Stimulated activated CD8-positive, alpha-beta memory T cell treated with anti-CD3 and anti-CD28 coated beads, Interleukin-15, amount 100 ng/mL, for 48 hours (primary cell): ENCODE measurements at regions not wholly inside any gene's neighbourhood (a gene's known extent, or its start where the extent isn't known, plus 50 kb on each side); places are given as distances from the start of the nearest gene placed in this dataset.

Experiments
- DNase-seq, 2 donors: peaks; one replicate each; pipeline ENCODE4 v3.0.0-alpha.2; 2020; ENCODE audit warnings: low read depth in 2 of 2

GRCh38 chr1:60196026-60196425 is 122.5 kb upstream of the C1orf87 start:
- no peak for DNase-seq

DNA sequence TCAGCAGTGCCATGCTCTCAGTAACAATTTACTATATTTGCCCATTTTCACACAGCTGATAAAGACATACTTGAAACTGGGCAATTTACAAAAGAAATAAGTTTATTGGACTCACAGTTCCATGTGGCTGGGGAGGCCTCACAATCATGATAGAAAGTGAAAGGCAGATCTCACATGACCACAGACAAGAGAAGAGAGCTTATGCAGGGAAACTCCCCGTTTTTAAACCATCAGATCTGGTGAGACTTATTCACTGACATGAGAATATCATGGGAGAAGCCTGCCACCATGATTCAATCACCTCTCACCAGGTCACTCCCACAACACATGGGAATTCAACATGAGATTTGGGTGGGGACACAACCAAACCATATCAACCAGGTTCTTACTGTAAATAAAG is 112.1 kb upstream of the C1orf87 start:
- no peak for DNase-seq

DNA sequence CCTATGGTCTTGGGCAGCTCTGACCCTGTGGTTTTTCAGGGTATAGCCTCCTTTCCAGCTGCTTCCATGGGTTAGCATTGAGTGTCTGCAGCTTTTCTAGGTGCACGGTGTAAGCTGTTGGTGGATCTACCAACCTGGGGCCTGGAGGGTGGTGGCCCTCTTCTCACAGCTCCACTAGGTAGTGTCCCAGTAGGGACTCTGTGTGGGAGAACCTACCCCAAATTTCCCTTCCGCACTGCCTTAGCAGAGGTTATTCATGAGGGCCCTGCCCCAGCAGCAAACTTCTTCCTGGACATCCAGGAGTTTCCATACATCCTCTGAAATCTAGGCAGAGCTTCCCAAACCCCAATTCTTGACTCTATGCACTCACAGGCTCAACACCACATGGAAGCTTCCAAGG is 111.0 kb upstream of the C1orf87 start:
- no peak for DNase-seq

GRCh38 chr1:60173729-60174505 is 100.3 kb upstream of the C1orf87 start:
- DNase-seq = no peak

- no peak for DNase-seq
Measured at GRCh38 chr1:60173006-60173405, 99.4 kb upstream of the C1orf87 start.

- DNase-seq = no peak
Measured at GRCh38 chr1:60171801-60172200, 98.2 kb upstream of the C1orf87 start.

GRCh38 chr1:60170709-60171108 is 97.1 kb upstream of the C1orf87 start:
- DNase-seq = no peak

DNA sequence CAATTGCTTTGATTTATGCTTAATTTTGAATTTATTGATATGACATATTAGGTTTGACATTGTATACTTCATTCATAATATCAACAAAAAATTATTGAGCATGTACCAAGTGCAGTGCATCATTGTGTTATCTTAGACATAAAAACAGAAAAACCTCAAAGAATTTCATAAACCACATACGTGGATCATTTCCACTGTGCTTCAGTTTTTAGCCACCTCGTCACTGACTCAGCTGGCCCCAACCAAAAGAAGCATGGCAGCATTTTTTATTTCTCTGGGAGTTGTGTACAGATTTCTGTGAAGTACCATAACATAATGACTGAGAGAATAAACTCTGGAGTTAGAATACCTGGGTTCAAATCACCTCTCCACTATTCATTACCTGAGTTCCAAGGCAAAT is 95.6 kb upstream of the C1orf87 start:
- no peak for DNase-seq

GRCh38 chr1:60162936-60163335 is 89.4 kb upstream of the C1orf87 start:
- no peak for DNase-seq

GRCh38 chr1:60160141-60160540 is 86.6 kb upstream of the C1orf87 start:
- no peak for DNase-seq

- no peak for DNase-seq
Measured at GRCh38 chr1:60156371-60156770, 82.8 kb upstream of the C1orf87 start.

DNA sequence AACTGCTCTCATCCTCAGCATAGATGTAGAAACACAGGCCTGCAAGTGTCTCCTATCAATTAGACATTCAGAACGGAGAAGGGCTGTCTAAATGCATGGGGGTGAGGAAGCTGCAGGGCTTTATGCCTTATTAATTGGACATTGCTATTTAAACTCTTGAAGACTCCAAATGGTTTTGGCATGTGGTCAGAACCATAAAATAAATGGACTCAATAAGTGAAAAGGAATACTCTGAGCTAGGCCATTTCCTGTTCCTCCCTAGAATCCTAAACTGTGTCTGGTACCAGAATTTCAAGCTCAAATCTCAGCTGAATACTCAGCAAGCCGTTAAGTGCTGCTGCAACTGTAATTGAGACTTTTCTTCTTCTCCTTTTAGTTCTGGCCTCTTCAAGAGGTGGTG is 80.4 kb upstream of the C1orf87 start:
- DNase-seq = no peak

- no peak for DNase-seq
Measured at GRCh38 chr1:60152891-60153290, 79.3 kb upstream of the C1orf87 start.

DNA sequence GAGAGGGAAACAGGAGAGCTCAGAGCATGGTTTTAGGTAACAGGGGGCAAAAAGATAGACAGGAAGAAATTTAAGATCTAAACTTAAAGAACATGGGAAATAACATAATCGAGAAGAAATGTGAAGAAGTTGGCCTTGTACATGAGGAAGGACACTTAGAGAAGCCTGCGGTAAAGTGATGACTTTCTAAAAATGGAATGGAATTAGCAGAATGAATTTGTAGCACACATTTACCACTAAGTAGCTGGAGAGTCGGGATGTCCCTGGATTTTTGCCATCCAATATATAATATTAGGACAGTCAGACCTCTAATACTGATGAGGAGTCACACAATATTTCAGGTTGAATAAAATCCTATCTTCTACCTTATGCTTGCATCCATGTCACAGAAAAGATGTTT is 77.7 kb upstream of the C1orf87 start:
- DNase-seq = no peak

DNA sequence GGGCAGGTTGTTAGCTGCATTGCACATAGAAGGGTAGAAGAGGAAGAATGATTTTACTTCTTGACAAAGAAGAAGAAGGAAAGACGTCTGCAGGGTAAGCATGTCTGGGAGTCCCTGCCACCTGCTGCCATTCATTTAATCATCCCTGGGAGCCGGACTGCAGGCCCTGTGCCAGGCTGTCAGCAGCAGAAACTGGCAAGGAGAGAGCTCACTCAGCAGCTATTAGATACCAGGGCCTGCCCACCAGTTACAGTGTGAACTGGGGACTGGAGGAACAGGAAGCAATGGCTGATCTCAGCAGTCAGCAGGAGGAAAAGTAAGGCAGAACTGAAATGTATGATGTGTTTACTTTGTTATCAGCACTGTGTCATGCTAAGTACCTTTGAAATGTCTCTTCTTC is 75.7 kb upstream of the C1orf87 start:
- DNase-seq = no peak

- no peak for DNase-seq
Measured at GRCh38 chr1:60146884-60147283, 73.3 kb upstream of the C1orf87 start.

DNA sequence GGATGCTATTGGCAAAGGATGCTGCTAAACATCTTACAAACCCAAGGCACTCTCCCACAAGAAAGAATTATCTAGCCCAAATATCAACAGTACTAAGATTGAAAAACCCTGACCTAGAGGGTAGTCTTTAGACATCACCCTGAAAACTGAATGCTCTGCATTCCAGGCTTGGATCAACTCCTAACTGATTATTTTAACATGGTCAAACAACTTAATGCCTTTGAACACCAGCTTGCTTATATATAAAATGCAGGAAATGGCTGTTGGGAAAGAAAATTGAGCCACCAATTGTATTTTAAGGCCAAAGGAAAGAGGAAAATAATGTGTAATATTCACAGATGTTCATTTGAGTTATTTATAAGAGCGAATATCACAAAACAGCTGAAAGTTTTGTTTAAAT is 72.2 kb upstream of the C1orf87 start:
- no peak for DNase-seq

GRCh38 chr1:60141743-60142142 is 68.2 kb upstream of the C1orf87 start:
- DNase-seq = no peak

GRCh38 chr1:60141276-60141675 is 67.7 kb upstream of the C1orf87 start:
- DNase-seq = no peak

DNA sequence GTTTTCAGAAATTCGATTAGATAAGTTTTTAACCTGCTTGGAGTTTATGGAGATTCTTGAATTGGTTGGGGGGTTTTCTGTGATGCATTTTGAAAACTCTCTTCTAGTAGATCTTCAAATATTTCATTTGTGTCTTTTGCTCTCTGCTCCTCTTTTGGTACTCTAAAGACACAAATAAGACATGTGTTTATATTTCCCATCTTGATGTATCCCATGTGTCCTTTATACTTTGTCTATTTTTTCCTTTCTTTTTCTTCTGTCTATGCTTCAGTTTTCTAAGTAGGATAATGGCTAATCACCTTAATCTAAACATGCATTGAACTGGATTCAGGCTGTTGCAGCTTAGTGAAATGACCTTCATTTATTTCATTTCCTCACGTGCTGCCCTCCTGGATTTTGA is 63.8 kb upstream of the C1orf87 start:
- DNase-seq = no peak

DNA sequence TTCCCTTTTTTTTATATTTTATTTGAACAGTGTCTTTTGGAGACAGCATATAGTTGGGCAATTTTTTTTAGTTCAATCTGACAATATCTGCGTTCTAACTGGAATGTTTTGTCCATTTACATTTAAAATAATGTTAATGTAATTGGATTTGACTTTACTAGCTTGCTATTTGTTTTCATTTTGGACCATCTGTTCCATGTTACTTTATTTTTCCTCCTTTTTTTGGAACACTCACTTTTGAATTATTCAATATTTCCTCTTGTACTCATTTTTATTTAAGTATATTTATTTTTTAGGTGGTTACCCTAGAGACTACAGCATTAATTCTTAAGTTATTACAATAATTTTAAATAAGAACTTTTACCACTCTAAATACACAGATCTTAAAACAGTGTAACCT is 62.8 kb upstream of the C1orf87 start:
- DNase-seq = no peak

DNA sequence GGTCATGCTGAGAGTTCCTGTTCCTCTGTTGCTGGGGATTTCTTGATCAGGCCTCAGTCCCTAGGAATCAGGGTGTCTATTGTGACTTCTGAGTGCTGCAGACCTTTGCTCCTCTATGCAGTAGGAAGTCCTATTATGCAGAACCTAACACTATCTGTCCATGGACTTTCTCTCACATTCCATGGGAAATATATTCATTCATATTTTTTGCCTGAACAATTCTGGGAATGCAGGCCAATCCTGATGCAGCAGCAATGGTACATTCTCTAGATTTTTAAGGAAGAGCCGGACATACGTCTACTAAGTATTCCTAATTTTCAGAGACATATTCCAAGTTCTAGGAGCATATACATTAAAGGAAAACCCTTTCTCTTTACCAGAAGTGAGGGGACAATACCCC is 61.1 kb upstream of the C1orf87 start:
- DNase-seq = no peak

DNA sequence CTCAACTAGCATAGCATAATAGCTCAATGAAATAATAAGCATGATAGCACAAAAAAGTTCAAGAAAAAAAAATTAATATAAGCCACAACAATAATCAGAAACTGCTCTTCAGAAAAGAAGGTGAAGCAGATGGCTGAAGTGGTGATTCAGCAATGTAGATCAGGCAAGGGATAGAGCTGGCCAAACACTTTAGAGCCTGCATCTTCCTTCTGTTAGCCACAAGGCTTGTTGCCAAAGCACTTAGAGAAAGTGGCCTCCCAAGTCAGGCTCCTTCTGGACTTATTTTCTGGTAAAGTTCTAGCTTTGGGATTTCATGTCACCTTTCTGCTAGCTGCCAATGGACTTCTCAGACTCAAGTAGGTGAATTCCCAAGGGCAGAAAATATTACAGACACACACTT is 60.3 kb upstream of the C1orf87 start:
- no peak for DNase-seq

GRCh38 chr1:60133000-60133673 is 59.6 kb upstream of the C1orf87 start:
- no peak for DNase-seq
